ENCODE measurements at regions not wholly inside any gene's neighbourhood (a gene's known extent, or its start where the extent isn't known, plus 50 kb on each side); places are given as distances from the start of the nearest gene placed in this dataset.

DNA sequence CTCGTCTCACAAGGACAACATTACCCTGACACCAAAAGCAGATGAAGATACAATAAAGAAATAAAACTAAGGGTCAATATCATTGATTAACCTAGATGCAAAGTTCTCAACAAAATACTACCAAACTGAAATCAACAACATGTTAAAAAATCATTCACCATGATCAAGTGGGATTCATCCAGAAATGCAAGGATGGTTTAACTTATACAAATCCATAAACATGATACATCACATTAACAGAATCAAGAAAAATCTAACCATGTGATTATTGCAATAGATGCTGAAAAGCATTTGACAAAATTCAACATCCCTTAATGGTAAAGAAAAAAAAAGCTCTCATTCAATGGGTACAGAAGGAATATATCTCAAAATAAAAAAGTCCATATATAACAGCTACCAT, 514.9 kb downstream of the TMA16 start:
- H2AFZ ChIP-seq (ENCODE audit: low read length), result no peak overlapping the region
- H2BK5ac ChIP-seq (ENCODE audit: low read depth, low read length), result no peak overlapping the region
- FAIRE-seq, result no peak
- no peak overlapping the region for H3K4me3 ChIP-seq (ENCODE audit: extremely low read depth in 1 of 4, insufficient read depth in 2 of 4, low read depth in 3 of 4, low read length in 4 of 4)
- 94% methylated on average over 1 of the region's 1 CpG; no CpG with 5 or more reads in 1 of the 2 experiments for WGBS, 2 experiments (ENCODE audit: extremely low coverage in 1 of 2, insufficient coverage in 1 of 2, insufficient read length in 1 of 2, insufficient replicate concordance in 2 of 2, low coverage in 1 of 2, low lambda C conversion rate in 2 of 2, missing lambda C conversion rate in 1 of 2)
- no peak overlapping the region for H2AK5ac ChIP-seq (ENCODE audit: low read depth, low read length)
- H4K8ac ChIP-seq (ENCODE audit: extremely low read depth, insufficient read depth, low read length), result no peak overlapping the region
- no peak overlapping the region for H3K23ac ChIP-seq (ENCODE audit: insufficient read length)
- no peak overlapping the region for H3K27ac ChIP-seq (ENCODE audit: low read depth, low read length)
- no peak overlapping the region for H3K4me2 ChIP-seq (ENCODE audit: insufficient read depth in 1 of 2, low read depth in 2 of 2, low read length in 2 of 2)
- no peak overlapping the region for H3K4ac ChIP-seq (replicated peaks; ENCODE audit: insufficient read length, low read depth, low read length)
- no peak overlapping the region for H2BK20ac ChIP-seq (ENCODE audit: low read length)
- DNase-seq (ENCODE audit: low read depth in 1 of 2, low spot score in 2 of 2), result no peak
- H3K9me3 ChIP-seq (ENCODE audit: insufficient read depth in 2 of 2, low read depth in 1 of 2, low read length in 1 of 2), result no peaks in the 10 kb centered on the region
- H2BK120ac ChIP-seq (replicated peaks; ENCODE audit: low read depth, low read length), result no peak overlapping the region
- H3K14ac ChIP-seq (ENCODE audit: insufficient read length), result no peak overlapping the region
- H2BK15ac ChIP-seq (ENCODE audit: low read length), result no peak overlapping the region
- H3K18ac ChIP-seq (ENCODE audit: extremely low read depth, low read length), result no peak overlapping the region
- H4K91ac ChIP-seq (replicated peaks; ENCODE audit: insufficient read length, low read length), result no peak overlapping the region
- no peaks in the 10 kb centered on the region; a peak in 1 of 4 replicates for H3K79me2 ChIP-seq (ENCODE audit: control insufficient read depth in 1 of 2, insufficient read depth in 2 of 2, low read length in 2 of 2)
- no peak overlapping the region for H4K5ac ChIP-seq (ENCODE audit: insufficient read length, low read depth, low read length)
- no peaks in the 10 kb centered on the region for H3K36me3 ChIP-seq (ENCODE audit: control insufficient read depth in 2 of 4, insufficient read depth in 4 of 4, low read length in 3 of 4)
- H3K9ac ChIP-seq (replicated peaks in 1 of 4; ENCODE audit: extremely low read depth in 1 of 4, low read depth in 3 of 4, low read length in 3 of 4), result no peak overlapping the region
- CTCF ChIA-PET (ENCODE audit: partially characterized antibody), result interaction anchor here (0.7 to 0.9 kb wide), 4 partner anchors 358 to 451 kb away, joined by 3 to 4 read pairs (median 3); no protein-coding TSS in a partner anchor
- no peaks in the 10 kb centered on the region for H3K79me1 ChIP-seq (ENCODE audit: low read depth, low read length)
- no peak overlapping the region for H2BK12ac ChIP-seq (ENCODE audit: low read depth, low read length)
- no peak overlapping the region for H3K56ac ChIP-seq (replicated peaks; ENCODE audit: insufficient read length, low read depth, low read length)
- no peak for TF ChIP-seq TCF12 (IDR thresholded peaks at IDR 0.05; ENCODE audit: low read depth, low read length)
- no peak for TF ChIP-seq RAD21 (IDR thresholded peaks at IDR 0.05 in 1 of 2, conservative IDR thresholded peaks at IDR 0.05 in 1 of 2; ENCODE audit: low read depth in 2 of 2, low read length in 2 of 2)
- TF ChIP-seq SUZ12 (IDR thresholded peaks at IDR 0.05; ENCODE audit: low read length), result no peak
- no peak for TF ChIP-seq SAP30 (IDR thresholded peaks at IDR 0.05; ENCODE audit: insufficient read depth, insufficient replicate concordance, low read length)
- no peak for TF ChIP-seq YY1 (IDR thresholded peaks at IDR 0.05; ENCODE audit: low read depth, low read length)
- TF ChIP-seq, protein P1, sequence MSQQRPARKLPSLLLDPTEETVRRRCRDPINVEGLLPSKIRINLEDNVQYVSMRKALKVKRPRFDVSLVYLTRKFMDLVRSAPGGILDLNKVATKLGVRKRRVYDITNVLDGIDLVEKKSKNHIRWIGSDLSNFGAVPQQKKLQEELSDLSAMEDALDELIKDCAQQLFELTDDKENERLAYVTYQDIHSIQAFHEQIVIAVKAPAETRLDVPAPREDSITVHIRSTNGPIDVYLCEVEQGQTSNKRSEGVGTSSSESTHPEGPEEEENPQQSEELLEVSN (IDR thresholded peaks at IDR 0.05), result no peak
- TF ChIP-seq GABPA (IDR thresholded peaks at IDR 0.05; ENCODE audit: borderline replicate concordance, insufficient read depth, low read length), result no peak
- no peak for TF ChIP-seq SP1 (IDR thresholded peaks at IDR 0.05; ENCODE audit: low read depth, low read length)
- TF ChIP-seq SP2 (IDR thresholded peaks at IDR 0.05; ENCODE audit: low read length), result no peak
- no peak for TF ChIP-seq RXRA (IDR thresholded peaks at IDR 0.05; ENCODE audit: insufficient read depth, low read depth, low read length)
- H3K23me2 ChIP-seq (ENCODE audit: low read depth, low read length), result no peaks in the 10 kb centered on the region
- H3K4me1 ChIP-seq (replicated peaks in 1 of 4; ENCODE audit: control insufficient read depth in 3 of 4, insufficient read depth in 4 of 4, low read length in 3 of 4), result no peaks in the 10 kb centered on the region
- POLR2A ChIA-PET (ENCODE audit: partially characterized antibody), result no interaction called here
- no peaks in the 10 kb centered on the region for H3K27me3 ChIP-seq (replicated peaks in 1 of 4; ENCODE audit: control insufficient read depth in 3 of 4, extremely low read depth in 1 of 4, insufficient read depth in 3 of 4, low read length in 3 of 4)
- H4K20me1 ChIP-seq (replicated peaks in 1 of 2; ENCODE audit: control insufficient read depth in 1 of 2, insufficient read depth in 2 of 2, low read length in 2 of 2), result no peaks in the 10 kb centered on the region

Measured in H1 (cell line).